AG09309 (cell line): ENCODE measurements at regions not wholly inside any gene's neighbourhood (a gene's known extent, or its start where the extent isn't known, plus 50 kb on each side); places are given as distances from the start of the nearest gene placed in this dataset.

ENCODE experiments used
- DNase-seq: peaks from one replicate; pipeline ENCODE4 v3.0.0-alpha.2; 2010; ENCODE audit warnings: low read depth
- H3K4me3 ChIP-seq: 2 replicates; pipeline ENCODE4 v1.5.1; 2011; ENCODE audit warnings: mild to moderate bottlenecking, low read depth, low read length, moderate library complexity; ENCODE audit not compliant: control insufficient read depth
- TF ChIP-seq, protein P1 (sequence below): IDR thresholded peaks from 2 replicates; pipeline ENCODE4 v1.5.1; 2011; ENCODE audit warnings: mild to moderate bottlenecking, low read depth, low read length, inconsistent platforms; ENCODE audit not compliant: insufficient read depth, control insufficient read depth; ENCODE audit errors: missing control alignments

DNA sequence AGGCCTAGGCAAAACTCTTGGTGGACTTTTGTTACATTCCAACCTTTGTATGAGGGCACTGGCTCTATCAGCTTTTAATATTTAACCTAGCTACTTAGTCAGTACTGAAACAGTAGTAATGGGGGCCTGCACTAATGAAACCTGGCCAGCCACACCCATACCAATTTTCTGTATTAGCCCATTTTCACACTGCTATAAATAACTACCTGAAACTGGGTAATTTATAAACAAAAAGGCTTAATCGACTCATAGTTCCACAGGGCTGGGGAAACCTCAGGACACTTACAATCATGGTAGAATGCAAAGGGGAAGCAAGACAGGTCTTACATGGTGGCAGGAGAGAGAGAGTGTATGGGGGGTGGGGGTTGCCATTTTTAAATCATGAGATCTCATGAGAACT, 245.7 kb upstream of the RGS18 start:
- H3K4me3 ChIP-seq: no peak overlapping the region
- DNase-seq: no peak
- TF ChIP-seq, protein P1, sequence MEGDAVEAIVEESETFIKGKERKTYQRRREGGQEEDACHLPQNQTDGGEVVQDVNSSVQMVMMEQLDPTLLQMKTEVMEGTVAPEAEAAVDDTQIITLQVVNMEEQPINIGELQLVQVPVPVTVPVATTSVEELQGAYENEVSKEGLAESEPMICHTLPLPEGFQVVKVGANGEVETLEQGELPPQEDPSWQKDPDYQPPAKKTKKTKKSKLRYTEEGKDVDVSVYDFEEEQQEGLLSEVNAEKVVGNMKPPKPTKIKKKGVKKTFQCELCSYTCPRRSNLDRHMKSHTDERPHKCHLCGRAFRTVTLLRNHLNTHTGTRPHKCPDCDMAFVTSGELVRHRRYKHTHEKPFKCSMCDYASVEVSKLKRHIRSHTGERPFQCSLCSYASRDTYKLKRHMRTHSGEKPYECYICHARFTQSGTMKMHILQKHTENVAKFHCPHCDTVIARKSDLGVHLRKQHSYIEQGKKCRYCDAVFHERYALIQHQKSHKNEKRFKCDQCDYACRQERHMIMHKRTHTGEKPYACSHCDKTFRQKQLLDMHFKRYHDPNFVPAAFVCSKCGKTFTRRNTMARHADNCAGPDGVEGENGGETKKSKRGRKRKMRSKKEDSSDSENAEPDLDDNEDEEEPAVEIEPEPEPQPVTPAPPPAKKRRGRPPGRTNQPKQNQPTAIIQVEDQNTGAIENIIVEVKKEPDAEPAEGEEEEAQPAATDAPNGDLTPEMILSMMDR: no peak

DNA sequence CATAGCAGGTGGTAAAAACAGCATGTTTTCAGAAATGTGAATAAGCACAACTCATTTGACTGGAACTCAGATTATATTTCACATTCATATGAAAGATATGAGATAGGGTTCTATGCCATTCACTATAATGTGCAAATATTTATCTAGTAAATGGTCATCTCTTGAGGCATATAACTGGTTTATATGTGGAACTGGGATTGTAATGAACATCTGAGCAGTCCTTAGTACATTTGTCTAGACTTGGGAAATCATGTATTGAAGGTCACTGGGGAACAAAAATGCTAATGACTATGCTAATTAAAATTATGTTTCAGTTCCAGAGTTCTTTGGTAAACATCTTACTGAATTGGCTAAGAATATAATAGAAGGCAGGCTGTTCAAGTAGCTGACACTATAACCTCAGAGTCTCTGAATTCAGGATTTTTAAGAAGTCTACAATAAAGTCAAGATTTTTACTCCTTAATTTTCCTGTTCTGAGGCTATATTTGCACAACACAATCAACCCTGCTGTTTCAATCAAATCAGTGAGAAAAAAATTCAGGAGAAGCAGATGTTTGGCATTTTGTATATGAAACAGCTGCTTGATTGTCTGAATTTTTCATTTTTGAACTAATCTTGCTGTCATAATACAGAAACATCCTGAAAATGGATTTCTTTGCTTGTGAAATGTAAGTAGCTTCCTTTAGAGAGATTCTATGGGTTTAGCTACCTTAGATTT, 244.8 kb upstream of the RGS18 start:
- no peak for DNase-seq
- TF ChIP-seq, protein P1: no peak
- no peak overlapping the region for H3K4me3 ChIP-seq

DNA sequence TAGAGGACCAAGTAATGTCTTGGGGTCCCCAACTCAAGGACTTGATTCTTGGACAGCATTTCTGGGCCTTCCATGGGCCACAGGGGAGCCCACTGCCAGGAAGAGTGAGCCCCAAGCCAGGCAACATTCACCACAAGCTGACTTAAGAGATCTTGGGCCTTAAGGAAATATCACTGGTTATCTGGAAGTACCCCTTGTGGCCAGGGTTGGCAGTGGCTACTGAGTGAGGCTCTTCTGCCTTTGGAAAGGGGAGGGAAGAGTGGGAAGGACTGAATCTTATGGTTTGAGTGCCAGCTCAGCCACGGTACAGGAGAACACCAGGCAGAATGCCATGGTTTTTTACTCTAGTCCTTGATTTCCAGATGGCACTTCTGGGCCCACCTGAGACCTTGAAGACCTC, 228.9 kb upstream of the RGS18 start:
- DNase-seq: no peak
- H3K4me3 ChIP-seq: no peak overlapping the region
- TF ChIP-seq, protein P1: no peak

DNA sequence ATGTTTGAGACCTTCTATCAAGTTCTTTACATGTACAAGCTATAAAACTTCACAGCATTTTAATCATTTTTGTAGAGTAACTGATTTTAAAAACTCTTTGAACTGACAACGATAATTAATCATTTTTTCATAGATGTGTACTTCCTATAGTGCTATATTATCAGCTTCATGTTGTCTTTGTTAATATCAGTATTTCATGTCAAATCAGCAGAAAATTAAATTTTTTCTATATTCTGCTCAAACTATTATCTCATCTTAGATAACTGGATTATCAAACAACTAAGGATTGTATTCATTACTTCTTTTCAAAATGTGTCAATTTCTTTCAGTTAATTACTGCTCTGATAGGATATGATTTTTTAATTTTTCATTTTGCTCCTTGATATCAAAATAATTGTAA, 214.6 kb upstream of the RGS18 start:
- no peak for DNase-seq
- TF ChIP-seq, protein P1: no peak
- no peak overlapping the region for H3K4me3 ChIP-seq

DNA sequence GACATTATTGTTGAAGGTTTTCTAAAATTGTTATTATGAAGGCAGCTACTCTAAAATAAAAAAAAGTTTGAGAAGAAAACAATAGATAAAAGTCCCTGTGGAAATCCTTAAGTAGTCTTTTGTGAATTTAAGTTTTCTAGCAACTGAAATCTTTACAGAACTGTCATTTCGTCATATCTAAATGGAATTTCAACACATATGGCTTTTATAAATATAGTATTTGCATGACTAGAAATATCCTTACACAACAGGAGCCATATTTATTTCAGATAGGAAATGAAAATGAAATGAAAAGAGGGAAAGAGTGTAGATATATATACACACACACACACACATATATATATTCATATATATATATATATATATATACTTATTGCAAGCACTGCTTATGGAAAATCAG, 204.7 kb upstream of the RGS18 start:
- TF ChIP-seq, protein P1: no peak
- no peak for DNase-seq
- no peak overlapping the region for H3K4me3 ChIP-seq

DNA sequence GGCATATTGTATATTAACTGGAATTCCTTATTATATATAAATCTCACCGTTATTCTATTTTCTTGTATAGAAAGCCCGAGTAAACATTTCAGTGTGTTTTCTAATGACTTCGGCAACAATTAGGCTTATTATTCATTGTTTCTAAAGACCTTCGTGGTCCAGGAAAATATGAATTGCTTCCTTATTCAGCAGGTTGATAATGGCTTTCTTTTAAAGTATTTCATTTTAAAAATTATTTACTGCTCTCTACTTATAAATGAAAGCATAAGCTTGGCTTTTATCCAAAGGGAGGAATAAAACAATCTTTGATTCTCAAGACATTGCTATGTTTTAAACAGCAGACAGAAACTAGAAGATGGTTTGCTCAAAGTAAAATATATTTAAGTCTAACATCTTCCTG, 198.4 kb upstream of the RGS18 start:
- TF ChIP-seq, protein P1: no peak
- DNase-seq: no peak
- H3K4me3 ChIP-seq: no peak overlapping the region
